ENCODE measurements at regions not wholly inside any gene's neighbourhood (a gene's known extent, or its start where the extent isn't known, plus 50 kb on each side); places are given as distances from the start of the nearest gene placed in this dataset.

GRCh38 chr4:138599965-138600364 is 357.8 kb upstream of the SLC7A11 start:
- TF ChIP-seq CTCF (conservative IDR thresholded peaks at IDR 0.05; ENCODE audit: low read depth, low read length) = no peak
- TF ChIP-seq POLR2A (IDR thresholded peaks at IDR 0.05; ENCODE audit: low read depth, low read length) = no peak
- TF ChIP-seq USF2 (IDR thresholded peaks at IDR 0.05; ENCODE audit: low read depth, low read length) = no peak
- no peak for TF ChIP-seq MAFK (IDR thresholded peaks at IDR 0.05; ENCODE audit: low read depth, low read length)
- TF ChIP-seq RCOR1 (IDR thresholded peaks at IDR 0.05; ENCODE audit: insufficient replicate concordance, low read length) = no peak
- no peak for TF ChIP-seq SMC3 (IDR thresholded peaks at IDR 0.05; ENCODE audit: low read depth, low read length)
- TF ChIP-seq MAZ (IDR thresholded peaks at IDR 0.05; ENCODE audit: borderline replicate concordance, low read depth, low read length) = no peak
- TF ChIP-seq FOS (IDR thresholded peaks at IDR 0.05; ENCODE audit: low read depth, low read length) = no peak
- TF ChIP-seq CEBPB (IDR thresholded peaks at IDR 0.05; ENCODE audit: low read depth, low read length) = no peak
- TF ChIP-seq RAD21 (IDR thresholded peaks at IDR 0.05; ENCODE audit: low read length) = no peak
- no peak for TF ChIP-seq RFX5 (IDR thresholded peaks at IDR 0.05; ENCODE audit: low read depth, low read length)
- no peak for TF ChIP-seq NFE2L2 (IDR thresholded peaks at IDR 0.05; ENCODE audit: low read depth, low read length)
- no peak for TF ChIP-seq MXI1 (IDR thresholded peaks at IDR 0.05; ENCODE audit: borderline replicate concordance, low read depth, low read length)
